Activated T-helper 9 cell treated with anti-CD3 and anti-CD28 coated beads, Interleukin-2, amount 50 U/mL, for 16 hours (primary cell): ENCODE measurements at regions not wholly inside any gene's neighbourhood (a gene's known extent, or its start where the extent isn't known, plus 50 kb on each side); places are given as distances from the start of the nearest gene placed in this dataset.
"Not testable (repeated sequence)": the region's sequence is repeated elsewhere in the genome, so short reads cannot be mapped to it uniquely, and the experiment has no call there.

Experiments
- DNase-seq: peaks from one replicate; pipeline ENCODE4 v3.0.0-alpha.2; 2020; ENCODE audit warnings: low read depth

GRCh38 chr16:86716649-86717048 lies 138.3 kb downstream of the FOXL1 start:
- DNase-seq: no peak

- DNase-seq: no peak
Measured at GRCh38 chr16:86718118-86718517, 139.8 kb downstream of the FOXL1 start.

- DNase-seq: no peak
Measured at GRCh38 chr16:86722970-86723369, 144.6 kb downstream of the FOXL1 start.

GRCh38 chr16:86723689-86724088 lies 145.3 kb downstream of the FOXL1 start:
- no peak for DNase-seq

- DNase-seq: no peak
Measured at GRCh38 chr16:86725401-86725800, 147.1 kb downstream of the FOXL1 start.

GRCh38 chr16:86726340-86726739 lies 148.0 kb downstream of the FOXL1 start:
- DNase-seq: no peak

GRCh38 chr16:86727131-86727530 lies 148.8 kb downstream of the FOXL1 start:
- no peak for DNase-seq

GRCh38 chr16:86727632-86728031 lies 149.3 kb downstream of the FOXL1 start:
- DNase-seq: no peak

- no peak for DNase-seq
Measured at GRCh38 chr16:86729686-86730085, 151.3 kb downstream of the FOXL1 start.

GRCh38 chr16:86730086-86730485 lies 151.7 kb downstream of the FOXL1 start:
- DNase-seq: no peak

- DNase-seq: no peak
Measured at GRCh38 chr16:86730597-86730996, 152.2 kb downstream of the FOXL1 start.

- DNase-seq: no peak
Measured at GRCh38 chr16:86732621-86733295, 154.4 kb downstream of the FOXL1 start.

- no peak for DNase-seq
Measured at GRCh38 chr16:86733546-86734254, 155.4 kb downstream of the FOXL1 start.

GRCh38 chr16:86734543-86735460 lies 156.5 kb downstream of the FOXL1 start:
- DNase-seq: no peak

GRCh38 chr16:86735727-86736126 lies 157.4 kb downstream of the FOXL1 start:
- DNase-seq: no peak

GRCh38 chr16:86736502-86736901 lies 158.2 kb downstream of the FOXL1 start:
- no peak for DNase-seq

- no peak for DNase-seq
Measured at GRCh38 chr16:86737083-86737482, 158.7 kb downstream of the FOXL1 start.

- DNase-seq: not testable (repeated sequence)
Measured at GRCh38 chr16:86738322-86738721, 160.0 kb downstream of the FOXL1 start.

- DNase-seq: no peak
Measured at GRCh38 chr16:86739178-86739577, 160.8 kb downstream of the FOXL1 start.

GRCh38 chr16:86739808-86740207 lies 161.5 kb downstream of the FOXL1 start:
- no peak for DNase-seq

- no peak for DNase-seq
Measured at GRCh38 chr16:86740298-86740697, 161.9 kb downstream of the FOXL1 start.

- no peak for DNase-seq
Measured at GRCh38 chr16:86740906-86741799, 162.8 kb downstream of the FOXL1 start.
